Transverse colon (tissue), 4 donors: ENCODE measurements at regions not wholly inside any gene's neighbourhood (a gene's known extent, or its start where the extent isn't known, plus 50 kb on each side); places are given as distances from the start of the nearest gene placed in this dataset.

ENCODE experiments used
- DNase-seq: peaks from one replicate; pipeline ENCODE4 v3.0.0-alpha.2; 2019
- H3K27ac ChIP-seq, 4 donors: fragments of 200-600 bp; sonication (generic); 2 replicates each; pipeline ENCODE4 v1.5.1; 2016 to 2018; ENCODE audit warnings: inconsistent platforms in 4 of 4
- H3K27me3 ChIP-seq: fragments of 200-600 bp; sonication (generic); 2 replicates; pipeline ENCODE4 v1.5.1; 2017; ENCODE audit warnings: inconsistent platforms
- H3K36me3 ChIP-seq, 4 donors: fragments of 200-600 bp; sonication (generic); 2 replicates each; pipeline ENCODE4 v1.5.1; 2017 to 2019; ENCODE audit warnings: inconsistent platforms in 4 of 4
- H3K4me1 ChIP-seq, 4 donors: fragments of 200-600 bp; sonication (generic); 2 replicates each; pipeline ENCODE4 v1.5.1; 2017 to 2020; ENCODE audit warnings: inconsistent platforms in 4 of 4
- H3K4me3 ChIP-seq, 4 donors: fragments of 200-600 bp; sonication (generic); 1 replicate in 1 of 4; 2 replicates in 3 of 4; pipeline versions ENCODE4 v1.5.1 to v1.6.1; 2017 to 2019; ENCODE audit warnings: inconsistent platforms in 4 of 4
- H3K9me3 ChIP-seq, 2 donors: fragments of 200-600 bp; sonication (generic); 2 replicates each; pipeline ENCODE4 v1.5.1; 2017 to 2019; ENCODE audit warnings: inconsistent platforms in 2 of 2
- CTCF ChIP-seq, 5 experiments: fragments of 200-600 bp in 3 of 5; fragments of 450-650 bp in 2 of 5; sonication (generic) in 3 of 5; IDR thresholded peaks; 1 replicate in 2 of 5; 2 replicates in 3 of 5; pipeline ENCODE4 v1.5.1; 2016 to 2017; ENCODE audit warnings: antibody characterized with exemption in 5 of 5, inconsistent platforms in 3 of 5, mild to moderate bottlenecking in 2 of 5, moderate library complexity in 1 of 5
- EP300 ChIP-seq: sonication (generic); formaldehyde crosslinking; IDR thresholded peaks from one replicate; pipeline ENCODE4 v1.6.1; 2017; ENCODE audit warnings: antibody characterized with exemption, low read depth
- POLR2A ChIP-seq: fragments of 450-650 bp; IDR thresholded peaks from one replicate; pipeline ENCODE4 v1.6.1; 2016; ENCODE audit warnings: antibody characterized with exemption, mild to moderate bottlenecking, moderate library complexity
- POLR2AphosphoS5 ChIP-seq, 3 donors: sonication (generic); formaldehyde crosslinking; IDR thresholded peaks; one replicate each; pipeline ENCODE4 v1.6.1; 2016; ENCODE audit warnings: antibody characterized with exemption in 3 of 3
- WGBS, 2 donors: methylation state at CpG; one replicate each; pipeline ENCODE4 v1.1.5; 2018; ENCODE audit warnings: low coverage in 1 of 2; 5-methylcytosine and 5-hydroxymethylcytosine counted together
- in situ Hi-C, 4 donors: fragments of 200-750 bp; cut with MboI; loops; one replicate each; pipeline versions ENCODE4 v1.15.0 to v1.15.1; 2017; ENCODE audit warnings: low sequenced_read_pairs in 3 of 4, low pct_ligation_motif_present in 1 of 4, low pct_unique_long_range_greater_than_20kb in 1 of 4
- intact Hi-C: fragments of 100-400 bp; cut with DNase I; formaldehyde crosslinking; loops from one replicate; pipeline ENCODE4 v1.15.1; 2023; ENCODE audit warnings: low total_unique reads

GRCh38 chr10:27622596-27622995 lies 118.5 kb downstream of the RAB18 start:
- no peak for DNase-seq
- Histone ChIP-seq H3K27ac (no peak overlapping the region), H3K36me3 (no peaks in the 10 kb centered on the region), H3K27me3 (peaks cover 4% of the 10 kb centered on the region), H3K4me1 (peaks cover 0 to 13% (median 2%) of the 10 kb centered on the region in 4 donors), H3K9me3 (no peaks in the 10 kb centered on the region), H3K4me3 (no peak overlapping the region)
- intact Hi-C loops: no loop called here
- in situ Hi-C loops: no loop called here
- 61 to 100% methylated on average over 1 of the region's 1 CpG for WGBS, 2 donors
- TF ChIP-seq POLR2A (no peak), POLR2AphosphoS5 (IDR thresholded peaks at IDR 0.05) (no peak), EP300 (no peak), CTCF (IDR thresholded peaks at IDR 0.05) (no peak)
